ENCODE measurements at regions not wholly inside any gene's neighbourhood (a gene's known extent, or its start where the extent isn't known, plus 50 kb on each side); places are given as distances from the start of the nearest gene placed in this dataset.

GRCh38 chr2:42860319-42861094, 68.1 kb upstream of the HAAO start:
- DNase-seq (ENCODE audit: low read depth, low spot score): no peak
- Histone ChIP-seq H3K27me3 (ENCODE audit: control insufficient read depth, insufficient read depth, low read length) (no peaks in the 10 kb centered on the region), H3K9me3 (ENCODE audit: control insufficient read depth, insufficient read depth, low read depth, low read length) (no peaks in the 10 kb centered on the region), H3K4me3 (ENCODE audit: low read depth in 2 of 2, low read length in 2 of 2) (no peak overlapping the region), H3K36me3 (ENCODE audit: control insufficient read depth, insufficient read depth, low read length) (no peaks in the 10 kb centered on the region), H3K4me1 (ENCODE audit: control insufficient read depth, insufficient read depth, low read length) (no peaks in the 10 kb centered on the region), H3K27ac (ENCODE audit: low read length) (no peak overlapping the region)
- POLR2A ChIA-PET: no interaction called here
- ATAC-seq: no peak
- no TSS peak for BruUV-seq (replicated peaks)
- intact Hi-C loops (cut with micrococcal nuclease; ENCODE audit: unreplicated experiment) (no loop called here), in situ Hi-C loops (cut with HindIII; ENCODE audit: low pct_unique_long_range_greater_than_20kb, low sequenced_read_pairs) (no loop called here)
- CTCF ChIA-PET: interaction anchor here (0.5 to 0.8 kb wide), 2 partner anchors 11 to 359 kb away, joined by 3 to 4 read pairs; no protein-coding TSS in a partner anchor
- no peak for TF ChIP-seq SIN3A (IDR thresholded peaks at IDR 0.05; ENCODE audit: borderline replicate concordance, insufficient read depth, low read depth, low read length)
- no peak for TF ChIP-seq POLR2AphosphoS5 (IDR thresholded peaks at IDR 0.05; ENCODE audit: low read depth, low read length)
- TF ChIP-seq CTCF (IDR thresholded peaks at IDR 0.05): no peak
- TF ChIP-seq REST (IDR thresholded peaks at IDR 0.05; ENCODE audit: insufficient read depth in 1 of 2, low read depth in 2 of 2, low read length in 1 of 2): no peak
- no peak for TF ChIP-seq TCF7L2 (IDR thresholded peaks at IDR 0.05; ENCODE audit: low read depth, low read length)

- ChIA-PET POLR2A (no interaction called here), CTCF (interaction anchor here (0.5 to 1.4 kb wide), 3 partner anchors 10 to 369 kb away, joined by 3 to 9 read pairs (median 4); no protein-coding TSS in a partner anchor)
- Histone ChIP-seq H3K9me3 (ENCODE audit: control insufficient read depth, insufficient read depth, low read depth, low read length) (no peaks in the 10 kb centered on the region), H3K4me3 (ENCODE audit: low read depth in 2 of 2, low read length in 2 of 2) (no peak overlapping the region), H3K27ac (ENCODE audit: low read length) (no peak overlapping the region), H3K27me3 (ENCODE audit: control insufficient read depth, insufficient read depth, low read length) (no peaks in the 10 kb centered on the region), H3K4me1 (ENCODE audit: control insufficient read depth, insufficient read depth, low read length) (no peaks in the 10 kb centered on the region), H3K36me3 (ENCODE audit: control insufficient read depth, insufficient read depth, low read length) (no peaks in the 10 kb centered on the region)
- intact Hi-C loops (cut with micrococcal nuclease; ENCODE audit: unreplicated experiment): loop anchor here (5.0 kb wide), 1 partner anchor 368 kb away; the partner anchor contains the start of gene ZFP36L2
- no peak for TF ChIP-seq SIN3A (IDR thresholded peaks at IDR 0.05; ENCODE audit: borderline replicate concordance, insufficient read depth, low read depth, low read length)
- no peak for TF ChIP-seq REST (IDR thresholded peaks at IDR 0.05; ENCODE audit: insufficient read depth in 1 of 2, low read depth in 2 of 2, low read length in 1 of 2)
- no peak for TF ChIP-seq TCF7L2 (IDR thresholded peaks at IDR 0.05; ENCODE audit: low read depth, low read length)
- TF ChIP-seq CTCF (IDR thresholded peaks at IDR 0.05): no peak
- in situ Hi-C loops (cut with HindIII; ENCODE audit: low pct_unique_long_range_greater_than_20kb, low sequenced_read_pairs): no loop called here
- no TSS peak for BruUV-seq (replicated peaks)
- ATAC-seq (no peak), DNase-seq (ENCODE audit: low read depth, low spot score) (no peak)
These were observed 67.4 kb upstream of the HAAO start for GRCh38 chr2:42859791-42860190.

All from Panc1 (cell line).